ENCODE measurements at regions not wholly inside any gene's neighbourhood (a gene's known extent, or its start where the extent isn't known, plus 50 kb on each side); places are given as distances from the start of the nearest gene placed in this dataset.

GRCh38 chr6:6867404-6867799, 240.4 kb upstream of the RREB1 start:
- intact Hi-C loops (cut with DNase I; ENCODE audit: low total_unique reads) = no loop called here
- H3K4me3 ChIP-seq = no peak overlapping the region
- no peak overlapping the region for H3K27ac ChIP-seq
- no peak for DNase-seq
- H3K4me1 ChIP-seq = peaks cover 0 to 16% (median 2%) of the 10 kb centered on the region in 6 donors
- no peaks in the 10 kb centered on the region for H3K27me3 ChIP-seq (replicated peaks in 1 of 7)
- no peaks in the 10 kb centered on the region for H3K36me3 ChIP-seq
- H3K9me3 ChIP-seq = no peaks in the 10 kb centered on the region
- no peak for TF ChIP-seq POLR2A (IDR thresholded peaks at IDR 0.05)
- no peak for TF ChIP-seq POLR2AphosphoS5 (IDR thresholded peaks at IDR 0.05)
- no peak for TF ChIP-seq CTCF (IDR thresholded peaks at IDR 0.05 in 8 of 11, conservative IDR thresholded peaks at IDR 0.05 in 3 of 11)
- 77 to 90% (median 87%) methylated on average over 4 of the region's 4 CpGs for WGBS, 5 donors

GRCh38 chr6:6869094-6869493, 238.7 kb upstream of the RREB1 start:
- H3K4me1 ChIP-seq = peaks cover 0 to 16% (median 2%) of the 10 kb centered on the region in 6 donors
- H3K27me3 ChIP-seq (replicated peaks in 1 of 7) = no peaks in the 10 kb centered on the region
- no peaks in the 10 kb centered on the region for H3K9me3 ChIP-seq
- H3K36me3 ChIP-seq = no peaks in the 10 kb centered on the region
- TF ChIP-seq POLR2AphosphoS5 (IDR thresholded peaks at IDR 0.05) = no peak
- no peak for TF ChIP-seq CTCF (IDR thresholded peaks at IDR 0.05 in 8 of 11, conservative IDR thresholded peaks at IDR 0.05 in 3 of 11)
- no peak for TF ChIP-seq POLR2A (IDR thresholded peaks at IDR 0.05)
- DNase-seq = no peak
- WGBS, 5 donors = 85 to 95% (median 90%) methylated on average over 10 of the region's 10 CpGs
- H3K27ac ChIP-seq = no peak overlapping the region
- no peak overlapping the region for H3K4me3 ChIP-seq
- intact Hi-C loops (cut with DNase I; ENCODE audit: low total_unique reads) = no loop called here

GRCh38 chr6:6870921-6871320, 236.8 kb upstream of the RREB1 start:
- TF ChIP-seq POLR2AphosphoS5 (IDR thresholded peaks at IDR 0.05) (no peak), CTCF (IDR thresholded peaks at IDR 0.05 in 8 of 11, conservative IDR thresholded peaks at IDR 0.05 in 3 of 11) (no peak), POLR2A (IDR thresholded peaks at IDR 0.05) (no peak)
- no peaks in the 10 kb centered on the region for H3K36me3 ChIP-seq
- 45 to 80% (median 67%) methylated on average over 5 of the region's 5 CpGs for WGBS, 5 donors
- H3K27ac ChIP-seq = peak overlapping the region in 2 of 8 donors; percentile 32 to 63
- H3K27me3 ChIP-seq (replicated peaks in 1 of 7) = no peaks in the 10 kb centered on the region
- no peak for DNase-seq
- intact Hi-C loops (cut with DNase I; ENCODE audit: low total_unique reads) = no loop called here
- H3K4me3 ChIP-seq = no peak overlapping the region
- peaks cover 0 to 10% (median 1%) of the 10 kb centered on the region in 6 donors for H3K4me1 ChIP-seq
- H3K9me3 ChIP-seq = no peaks in the 10 kb centered on the region

GRCh38 chr6:6872459-6873344, 235.1 kb upstream of the RREB1 start:
- intact Hi-C loops (cut with DNase I; ENCODE audit: low total_unique reads) = no loop called here
- Histone ChIP-seq H3K4me1 (peaks cover 0 to 10% (median 1%) of the 10 kb centered on the region in 6 donors), H3K27ac (no peak overlapping the region), H3K27me3 (replicated peaks in 1 of 7) (no peaks in the 10 kb centered on the region), H3K4me3 (no peak overlapping the region), H3K36me3 (no peaks in the 10 kb centered on the region), H3K9me3 (no peaks in the 10 kb centered on the region)
- no peak for DNase-seq
- TF ChIP-seq POLR2AphosphoS5 (IDR thresholded peaks at IDR 0.05) (no peak), CTCF (IDR thresholded peaks at IDR 0.05 in 8 of 11, conservative IDR thresholded peaks at IDR 0.05 in 3 of 11) (no peak), POLR2A (IDR thresholded peaks at IDR 0.05) (no peak)
- 79 to 89% (median 81%) methylated on average over 7 of the region's 7 CpGs for WGBS, 5 donors
